ENCODE measurements at regions not wholly inside any gene's neighbourhood (a gene's known extent, or its start where the extent isn't known, plus 50 kb on each side); places are given as distances from the start of the nearest gene placed in this dataset.
"Not testable (repeated sequence)": the region's sequence is repeated elsewhere in the genome, so short reads cannot be mapped to it uniquely, and the experiment has no call there.

- no peak for DNase-seq
These were observed 391.4 kb upstream of the DPH6 start for GRCh38 chr15:35937380-35937779.

GRCh38 chr15:35944945-35945585 is 399.1 kb upstream of the DPH6 start:
- DNase-seq, result no peak

GRCh38 chr15:35953424-35953823 is 407.5 kb upstream of the DPH6 start:
- no peak for DNase-seq

- DNase-seq, result no peak
These were observed 410.1 kb upstream of the DPH6 start for GRCh38 chr15:35956056-35956455.

- DNase-seq, result peak; percentile 1
These were observed 412.1 kb upstream of the DPH6 start for GRCh38 chr15:35958021-35958420.

GRCh38 chr15:35958975-35959374 is 413.0 kb upstream of the DPH6 start:
- no peak for DNase-seq

DNA sequence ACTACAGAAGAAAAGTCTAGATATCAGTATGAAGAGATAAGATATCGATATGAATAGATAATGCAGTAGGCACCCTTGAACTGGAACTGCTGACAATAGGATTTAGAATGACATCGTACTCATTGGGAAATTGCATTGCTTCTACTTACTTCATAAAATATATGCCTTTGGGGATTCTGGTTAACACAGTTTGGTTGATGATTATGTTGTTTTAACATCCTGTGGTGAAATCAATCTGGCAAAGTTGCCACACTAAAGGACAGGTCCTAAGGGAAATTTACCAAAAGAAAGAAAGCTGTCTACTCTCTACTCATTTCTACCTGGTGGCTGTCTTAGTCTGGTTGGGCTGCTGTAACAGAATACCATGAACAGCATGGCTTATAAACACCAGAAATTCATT is 417.4 kb upstream of the DPH6 start:
- no peak for DNase-seq

GRCh38 chr15:35966781-35967180 is 420.8 kb upstream of the DPH6 start:
- DNase-seq, result no peak

GRCh38 chr15:35967968-35968367 is 422.0 kb upstream of the DPH6 start:
- not testable (repeated sequence) for DNase-seq

GRCh38 chr15:35973029-35973428 is 427.1 kb upstream of the DPH6 start:
- DNase-seq, result no peak

GRCh38 chr15:35974052-35974451 is 428.1 kb upstream of the DPH6 start:
- no peak for DNase-seq

DNA sequence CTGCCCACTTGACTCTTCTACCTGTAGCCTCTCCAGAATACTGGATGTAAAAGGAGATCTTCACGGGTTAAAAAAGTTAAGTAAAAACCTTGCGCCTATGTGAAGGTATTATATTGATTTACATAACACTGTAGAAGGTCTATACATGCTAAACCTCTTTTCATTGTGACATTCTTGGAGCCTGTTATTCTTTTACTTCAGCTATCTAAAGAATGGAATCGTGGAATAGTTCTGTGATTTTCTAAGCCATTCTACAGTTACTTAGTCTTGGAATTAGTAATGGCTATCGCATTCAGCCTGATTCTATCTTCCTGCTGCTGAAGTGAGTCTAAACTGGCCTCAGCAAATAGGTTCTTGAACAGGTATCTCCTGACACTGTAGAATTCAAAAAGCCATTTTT is 430.0 kb upstream of the DPH6 start:
- no peak for DNase-seq

DNA sequence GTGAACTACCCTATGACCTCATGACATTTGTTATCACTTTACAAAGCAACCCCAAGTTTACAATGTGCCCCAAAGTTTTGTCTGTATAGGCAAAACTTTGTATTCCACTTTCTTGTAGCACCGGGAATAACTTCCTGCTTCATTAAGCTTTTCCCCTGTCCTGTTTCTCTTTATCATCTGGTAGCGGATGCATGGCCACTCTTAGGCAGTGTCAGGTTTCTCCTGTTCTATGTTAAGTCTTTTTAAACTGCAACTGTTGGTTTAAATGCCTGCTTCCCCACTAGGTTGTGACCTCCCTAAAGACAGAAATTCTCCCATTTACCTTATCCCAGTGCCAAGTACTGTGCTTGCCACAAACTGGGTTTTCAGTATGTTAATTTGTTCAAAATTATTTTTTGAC is 433.6 kb upstream of the DPH6 start:
- no peak for DNase-seq

- DNase-seq, result no peak
These were observed 434.8 kb upstream of the DPH6 start for GRCh38 chr15:35980719-35981118.

DNA sequence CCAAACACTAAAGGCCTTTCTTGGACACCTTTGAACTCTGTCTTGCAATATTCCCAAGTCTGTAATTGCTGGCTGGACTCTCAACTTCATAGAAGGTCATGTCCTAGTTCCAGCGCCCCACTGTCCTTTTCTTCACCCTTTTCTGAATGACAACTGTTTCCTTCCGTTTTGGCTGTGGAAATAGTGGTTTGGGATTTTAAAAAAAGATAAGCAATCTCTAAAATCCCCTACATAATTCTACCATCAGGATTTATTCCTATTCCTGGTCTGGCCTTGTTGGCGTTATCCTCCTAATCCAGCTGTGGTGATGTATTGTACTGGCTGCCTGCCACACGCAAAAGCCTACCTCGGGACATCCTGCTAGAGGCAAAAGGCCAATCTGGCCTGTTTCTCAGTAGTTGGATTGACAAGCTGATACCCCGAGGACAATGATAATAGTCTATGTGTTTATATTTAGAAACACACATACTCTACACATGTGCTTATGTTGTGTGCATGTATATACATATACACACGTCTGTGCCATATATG is 440.3 kb upstream of the DPH6 start:
- no peak for DNase-seq

GRCh38 chr15:35987056-35987455 is 441.1 kb upstream of the DPH6 start:
- no peak for DNase-seq

- no peak for DNase-seq
These were observed 445.4 kb upstream of the DPH6 start for GRCh38 chr15:35991386-35991785.

- no peak for DNase-seq
These were observed 446.8 kb upstream of the DPH6 start for GRCh38 chr15:35992791-35993190.

DNA sequence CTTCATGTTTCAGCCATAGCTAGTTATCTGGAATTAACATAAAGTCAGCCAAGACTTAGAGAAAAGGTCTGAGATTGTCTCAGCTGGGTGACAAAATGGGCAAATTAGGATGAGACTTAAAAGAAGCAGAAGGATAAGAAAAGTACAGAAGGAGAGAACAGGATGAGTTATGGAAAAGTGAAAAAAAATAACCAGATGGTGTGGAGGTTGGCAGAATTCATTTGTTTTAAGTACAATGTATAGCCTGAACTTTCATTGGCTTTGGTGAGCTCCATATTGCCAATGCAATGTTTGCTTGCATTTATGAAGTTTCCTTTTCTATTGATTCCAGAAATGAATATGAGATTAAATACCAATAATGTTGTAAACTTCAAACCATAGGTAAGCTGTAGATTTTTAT is 447.2 kb upstream of the DPH6 start:
- DNase-seq, result no peak

DNA sequence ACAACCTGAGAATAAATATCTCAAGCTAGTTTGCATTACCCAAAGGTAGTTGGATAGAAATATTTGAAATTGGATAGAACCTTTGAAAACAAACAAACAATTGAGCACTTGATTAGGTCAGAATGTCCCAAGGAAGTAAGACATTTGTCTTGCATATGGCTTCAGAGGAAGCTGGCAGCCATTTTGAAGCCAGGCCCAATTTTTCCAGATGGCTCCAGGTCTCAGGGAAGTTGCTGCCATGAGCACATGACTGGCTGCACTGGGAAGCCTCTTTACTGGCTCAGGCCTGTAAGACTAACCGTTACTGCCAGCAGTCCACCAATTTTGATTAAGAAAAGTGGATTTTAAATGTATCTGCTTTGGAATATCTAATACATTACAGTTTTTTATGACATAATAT is 448.9 kb upstream of the DPH6 start:
- DNase-seq, result no peak

DNA sequence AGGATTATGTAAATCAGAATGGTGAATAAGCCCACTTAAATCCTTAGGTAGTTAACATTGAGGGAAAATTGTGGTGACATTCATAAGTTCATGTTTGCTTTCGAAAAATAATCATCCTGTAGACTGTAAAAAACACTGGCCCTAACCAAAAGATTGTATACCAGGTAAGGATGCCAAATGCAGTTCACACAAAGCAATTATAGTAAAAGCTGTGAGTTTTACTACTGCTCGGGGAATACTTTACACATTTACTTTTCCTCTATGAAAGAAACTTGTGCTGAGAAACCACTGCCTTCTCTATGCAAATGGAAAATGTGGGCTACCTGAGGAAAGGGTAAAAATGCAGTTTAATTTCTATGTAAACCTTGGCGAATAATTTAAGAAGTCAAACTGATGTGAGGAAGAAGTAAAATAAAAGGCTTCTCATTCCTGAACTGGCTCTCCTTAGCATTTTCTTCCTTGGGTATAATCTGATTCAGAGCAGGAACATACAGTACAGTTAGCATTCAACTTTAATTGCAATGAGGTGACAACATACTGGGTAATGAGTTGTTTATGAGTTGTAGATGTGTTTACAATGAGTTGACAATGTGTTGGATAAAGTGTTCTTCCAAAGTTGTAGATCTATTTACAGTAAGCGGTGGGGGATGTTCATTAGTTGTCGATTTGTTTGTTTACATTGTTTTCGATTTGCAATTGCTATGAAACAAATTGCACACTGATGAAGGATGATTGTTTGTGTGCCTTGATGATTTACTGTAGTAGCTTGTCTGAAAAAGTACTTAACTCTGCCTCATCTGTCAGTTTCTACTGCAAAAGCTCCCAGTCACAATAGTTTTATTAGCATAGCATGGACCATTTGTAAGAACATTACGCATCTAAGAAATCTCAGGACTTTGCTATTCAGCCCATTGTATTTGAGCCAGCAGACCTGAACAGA is 453.0 kb upstream of the DPH6 start:
- DNase-seq, result no peak

DNA sequence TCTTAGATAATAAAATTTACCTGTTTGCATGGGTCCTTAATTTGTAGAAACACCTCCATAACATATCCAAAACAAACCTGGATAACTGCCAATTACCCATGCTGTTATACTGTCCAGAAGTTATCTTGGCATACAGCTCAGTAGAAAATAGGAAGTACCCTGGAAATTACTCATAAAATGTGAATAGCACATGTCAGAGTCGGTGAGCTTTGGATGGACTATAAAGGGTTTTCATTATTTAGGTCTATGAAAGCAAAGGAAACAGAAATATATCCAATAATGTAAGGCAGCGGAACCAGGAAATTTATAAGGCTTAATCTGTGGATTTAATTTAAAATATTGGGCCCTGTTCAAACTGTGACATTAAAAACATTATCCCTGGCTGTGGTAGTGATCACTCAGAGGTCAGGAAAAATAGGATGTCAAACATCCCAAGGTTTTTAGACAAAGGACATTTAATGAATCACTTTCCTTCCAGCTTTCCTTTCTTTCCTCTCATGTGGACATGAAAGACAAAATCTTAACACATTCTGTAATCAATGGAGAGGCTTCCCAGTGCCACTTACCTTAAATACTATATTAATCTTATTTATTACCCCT is 459.0 kb upstream of the DPH6 start:
- DNase-seq, result no peak

DNA sequence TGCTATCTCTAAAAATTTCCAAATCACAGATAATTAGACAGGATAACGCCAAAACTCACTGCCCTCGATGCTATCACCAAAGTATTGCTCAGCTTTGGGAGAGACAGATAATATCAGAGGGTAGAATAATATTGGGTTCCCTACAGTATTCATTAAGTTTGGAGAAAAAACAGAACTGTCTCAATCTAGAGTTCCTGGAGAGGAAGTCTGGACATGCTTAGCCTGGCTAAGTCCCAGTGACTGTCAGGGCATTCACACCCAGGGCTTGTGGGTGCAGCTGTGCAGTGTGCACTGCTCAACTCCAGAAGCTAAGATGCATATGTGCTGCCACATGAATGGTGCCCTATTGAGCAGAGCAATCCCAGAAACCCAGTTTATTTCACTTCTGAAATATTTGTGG is 459.6 kb upstream of the DPH6 start:
- DNase-seq, result no peak

- DNase-seq, result no peak
These were observed 461.7 kb upstream of the DPH6 start for GRCh38 chr15:36007699-36008098.

Data from NCI-H2107 (cell line).